Panc1 (cell line): ENCODE measurements at regions not wholly inside any gene's neighbourhood (a gene's known extent, or its start where the extent isn't known, plus 50 kb on each side); places are given as distances from the start of the nearest gene placed in this dataset.

Experiments
- ATAC-seq: fragments of 200-7000 bp; cut with Tn5 transposase; 2 replicates; pipeline ENCODE4 v1.9.1; 2020; ENCODE audit warnings: mild to moderate bottlenecking, moderate library complexity
- BruUV-seq: library from RNA; stranded (reverse); fragments of 400-500 nt; replicated peaks from 2 replicates; lab custom pipeline; 2021; lab: Mats Ljungman, UMichigan
- CTCF ChIA-PET: fragments of 300-600 bp; sonication (Branson Sonifier 250); formaldehyde crosslinking; loops from one replicate; lab custom pipeline; 2022; ENCODE audit warnings: antibody characterized with exemption; lab: Charles Lee
- POLR2A ChIA-PET: fragments of 300-600 bp; sonication (Branson Sonifier 250); formaldehyde crosslinking; loops from one replicate; lab custom pipeline; 2022; ENCODE audit warnings: antibody characterized with exemption; lab: Charles Lee
- DNase-seq: peaks from one replicate; pipeline ENCODE4 v3.0.0-alpha.2; 2010; ENCODE audit warnings: low read depth, low spot score
- H3K27ac ChIP-seq: 2 replicates; pipeline ENCODE4 v1.5.1; 2011; ENCODE audit warnings: mild to moderate bottlenecking, low read length, inconsistent platforms
- H3K27me3 ChIP-seq: fragments of 200-500 bp; sonication (Bioruptor generic); 2 replicates; pipeline ENCODE4 v1.6.0; 2014; ENCODE audit warnings: low read length, inconsistent platforms; ENCODE audit not compliant: control insufficient read depth, insufficient read depth
- H3K36me3 ChIP-seq: fragments of 200-500 bp; sonication (Bioruptor generic); 2 replicates; pipeline ENCODE4 v1.5.1; 2014; ENCODE audit warnings: inconsistent platforms, mild to moderate bottlenecking, low read length, moderate library complexity; ENCODE audit not compliant: control insufficient read depth, insufficient read depth
- H3K4me1 ChIP-seq: 2 replicates; pipeline ENCODE4 v1.5.1; 2011; ENCODE audit warnings: inconsistent platforms, mild to moderate bottlenecking, low read length, moderate library complexity; ENCODE audit not compliant: control insufficient read depth, insufficient read depth
- H3K4me3 ChIP-seq, 2 experiments: 2 replicates each; pipeline ENCODE4 v1.5.1; 2011 to 2012; ENCODE audit warnings: low read depth in 2 of 2, low read length in 2 of 2, mild to moderate bottlenecking in 2 of 2, inconsistent platforms in 1 of 2, moderate library complexity in 1 of 2
- H3K9me3 ChIP-seq: fragments of 200-500 bp; sonication (Bioruptor generic); 2 replicates; pipeline ENCODE4 v1.5.1; 2014; ENCODE audit warnings: low read depth, mild to moderate bottlenecking, inconsistent platforms, low read length, moderate library complexity; ENCODE audit not compliant: control insufficient read depth, insufficient read depth
- CTCF ChIP-seq: fragments of 450-650 bp; IDR thresholded peaks from 2 replicates; pipeline ENCODE4 v1.5.1; 2017; ENCODE audit warnings: mild to moderate bottlenecking
- POLR2AphosphoS5 ChIP-seq: IDR thresholded peaks from 2 replicates; pipeline ENCODE4 v1.6.1; 2012; ENCODE audit warnings: mild to moderate bottlenecking, low read depth, low read length, moderate library complexity
- SIN3A ChIP-seq: IDR thresholded peaks from 2 replicates; pipeline ENCODE4 v1.6.1; 2012; ENCODE audit warnings: low read depth, mild to moderate bottlenecking, low read length, moderate library complexity, borderline replicate concordance; ENCODE audit not compliant: insufficient read depth
- TCF7L2 ChIP-seq: IDR thresholded peaks from 2 replicates; pipeline ENCODE4 v1.6.1; 2011; ENCODE audit warnings: mild to moderate bottlenecking, low read depth, low read length, inconsistent platforms
- in situ Hi-C: cut with HindIII; loops from 2 replicates; pipeline ENCODE4 v1.10.0; 2016; ENCODE audit warnings: low sequenced_read_pairs, low pct_unique_long_range_greater_than_20kb
- intact Hi-C: fragments of 100-400 bp; cut with micrococcal nuclease; formaldehyde crosslinking; loops from one replicate; pipeline ENCODE4 v1.10.0; 2022; ENCODE audit not compliant: unreplicated experiment
- TF ChIP-seq, protein P1 (sequence below), 2 experiments: IDR thresholded peaks; 2 replicates each; pipeline ENCODE4 v1.6.1; 2011 to 2012; ENCODE audit warnings: low read depth in 2 of 2, control low read depth in 1 of 2, low read length in 1 of 2, mild to moderate bottlenecking in 1 of 2, moderate library complexity in 1 of 2; ENCODE audit not compliant: insufficient read depth in 1 of 2

GRCh38 chr16:52101246-52101645 is 445.7 kb downstream of the TOX3 start:
- ATAC-seq (no peak), DNase-seq (no peak)
- intact Hi-C loops = no loop called here
- Histone ChIP-seq H3K27ac (no peak overlapping the region), H3K9me3 (no peaks in the 10 kb centered on the region), H3K4me3 (no peak overlapping the region), H3K36me3 (no peaks in the 10 kb centered on the region), H3K27me3 (no peaks in the 10 kb centered on the region), H3K4me1 (no peaks in the 10 kb centered on the region)
- TF ChIP-seq TCF7L2 = no peak
- TF ChIP-seq POLR2AphosphoS5 = no peak
- TF ChIP-seq, protein P1, sequence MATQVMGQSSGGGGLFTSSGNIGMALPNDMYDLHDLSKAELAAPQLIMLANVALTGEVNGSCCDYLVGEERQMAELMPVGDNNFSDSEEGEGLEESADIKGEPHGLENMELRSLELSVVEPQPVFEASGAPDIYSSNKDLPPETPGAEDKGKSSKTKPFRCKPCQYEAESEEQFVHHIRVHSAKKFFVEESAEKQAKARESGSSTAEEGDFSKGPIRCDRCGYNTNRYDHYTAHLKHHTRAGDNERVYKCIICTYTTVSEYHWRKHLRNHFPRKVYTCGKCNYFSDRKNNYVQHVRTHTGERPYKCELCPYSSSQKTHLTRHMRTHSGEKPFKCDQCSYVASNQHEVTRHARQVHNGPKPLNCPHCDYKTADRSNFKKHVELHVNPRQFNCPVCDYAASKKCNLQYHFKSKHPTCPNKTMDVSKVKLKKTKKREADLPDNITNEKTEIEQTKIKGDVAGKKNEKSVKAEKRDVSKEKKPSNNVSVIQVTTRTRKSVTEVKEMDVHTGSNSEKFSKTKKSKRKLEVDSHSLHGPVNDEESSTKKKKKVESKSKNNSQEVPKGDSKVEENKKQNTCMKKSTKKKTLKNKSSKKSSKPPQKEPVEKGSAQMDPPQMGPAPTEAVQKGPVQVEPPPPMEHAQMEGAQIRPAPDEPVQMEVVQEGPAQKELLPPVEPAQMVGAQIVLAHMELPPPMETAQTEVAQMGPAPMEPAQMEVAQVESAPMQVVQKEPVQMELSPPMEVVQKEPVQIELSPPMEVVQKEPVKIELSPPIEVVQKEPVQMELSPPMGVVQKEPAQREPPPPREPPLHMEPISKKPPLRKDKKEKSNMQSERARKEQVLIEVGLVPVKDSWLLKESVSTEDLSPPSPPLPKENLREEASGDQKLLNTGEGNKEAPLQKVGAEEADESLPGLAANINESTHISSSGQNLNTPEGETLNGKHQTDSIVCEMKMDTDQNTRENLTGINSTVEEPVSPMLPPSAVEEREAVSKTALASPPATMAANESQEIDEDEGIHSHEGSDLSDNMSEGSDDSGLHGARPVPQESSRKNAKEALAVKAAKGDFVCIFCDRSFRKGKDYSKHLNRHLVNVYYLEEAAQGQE (IDR thresholded peaks at IDR 0.05; ENCODE audit: insufficient read depth in 1 of 2, low read depth in 2 of 2, low read length in 1 of 2) = no peak
- TF ChIP-seq CTCF = no peak
- TF ChIP-seq SIN3A = no peak
- in situ Hi-C loops = no loop called here
- ChIA-PET CTCF (no interaction called here), POLR2A (no interaction called here)
- no TSS peak for BruUV-seq

GRCh38 chr16:52099382-52099781 is 447.6 kb downstream of the TOX3 start:
- H3K27me3 ChIP-seq = no peaks in the 10 kb centered on the region
- TF ChIP-seq SIN3A (no peak), TCF7L2 (no peak), CTCF (no peak), POLR2AphosphoS5 (no peak)
- TF ChIP-seq, protein P1 (IDR thresholded peaks at IDR 0.05; ENCODE audit: insufficient read depth in 1 of 2, low read depth in 2 of 2, low read length in 1 of 2) = no peak
- CTCF ChIA-PET = no interaction called here
- in situ Hi-C loops (no loop called here), intact Hi-C loops (no loop called here)
- no peaks in the 10 kb centered on the region for H3K9me3 ChIP-seq
- no peak overlapping the region for H3K27ac ChIP-seq
- BruUV-seq = no TSS peak
- POLR2A ChIA-PET = no interaction called here
- ATAC-seq (no peak), DNase-seq (no peak)
- H3K4me3 ChIP-seq = no peak overlapping the region
- H3K36me3 ChIP-seq = no peaks in the 10 kb centered on the region
- H3K4me1 ChIP-seq = no peaks in the 10 kb centered on the region
